HFFc6 (cell line): ENCODE measurements at regions not wholly inside any gene's neighbourhood (a gene's known extent, or its start where the extent isn't known, plus 50 kb on each side); places are given as distances from the start of the nearest gene placed in this dataset.
A peak's percentile ranks its signal among the peaks of the same experiment; 100 is the strongest.

Experiments used
- DNase-seq: peaks from one replicate; pipeline ENCODE4 v3.0.0-alpha.2; 2018
- H3K27ac Mint-ChIP-seq: 2 replicates; pipeline ENCODE4 v1.8.0; 2020; ENCODE audit warnings: mild to moderate bottlenecking, mixed read lengths
- H3K27me3 Mint-ChIP-seq: 2 replicates; pipeline ENCODE4 v1.8.0; 2021; ENCODE audit warnings: mild to moderate bottlenecking, moderate library complexity, mixed read lengths; ENCODE audit not compliant: insufficient read depth
- H3K36me3 Mint-ChIP-seq: 2 replicates; pipeline ENCODE4 v1.8.0; 2021; ENCODE audit warnings: low read depth, mixed read lengths
- H3K4me1 Mint-ChIP-seq: 2 replicates; pipeline ENCODE4 v1.8.0; 2020; ENCODE audit warnings: low read depth, mixed read lengths
- H3K4me3 Mint-ChIP-seq: 2 replicates; pipeline ENCODE4 v1.8.0; 2020; ENCODE audit warnings: mild to moderate bottlenecking, moderate library complexity, mixed read lengths
- H3K9me3 Mint-ChIP-seq: 2 replicates; pipeline ENCODE4 v1.8.0; 2020; ENCODE audit warnings: mild to moderate bottlenecking, mixed read lengths
- CTCF ChIP-seq: fragments of 200-600 bp; sonication (generic); IDR thresholded peaks from 2 replicates; pipeline ENCODE4 v1.5.0; 2021; ENCODE audit warnings: antibody characterized with exemption, mild to moderate bottlenecking

- no peak overlapping the region for H3K27ac Mint-ChIP-seq
- no peaks in the 10 kb centered on the region for H3K27me3 Mint-ChIP-seq
- no peak overlapping the region for H3K4me3 Mint-ChIP-seq
- no peaks in the 10 kb centered on the region for H3K9me3 Mint-ChIP-seq
- no peaks in the 10 kb centered on the region for H3K36me3 Mint-ChIP-seq
- no peak for TF ChIP-seq CTCF
- DNase-seq: no peak
- H3K4me1 Mint-ChIP-seq: no peaks in the 10 kb centered on the region
Measured at GRCh38 chrX:7546551-7547080, 296.4 kb upstream of the VCX start.

- Mint-ChIP-seq H3K27me3 (no peaks in the 10 kb centered on the region), H3K4me3 (no peak overlapping the region), H3K36me3 (no peaks in the 10 kb centered on the region), H3K27ac (no peak overlapping the region), H3K9me3 (no peaks in the 10 kb centered on the region), H3K4me1 (no peaks in the 10 kb centered on the region)
- TF ChIP-seq CTCF: no peak
- no peak for DNase-seq
Measured at GRCh38 chrX:7545564-7545963, 297.4 kb upstream of the VCX start.

GRCh38 chrX:7542587-7543380, 300.2 kb upstream of the VCX start:
- no peak for DNase-seq
- Mint-ChIP-seq H3K27ac (no peak overlapping the region), H3K27me3 (no peaks in the 10 kb centered on the region), H3K9me3 (no peaks in the 10 kb centered on the region; the same call in 1 of the 2 replicates), H3K4me1 (no peaks in the 10 kb centered on the region), H3K4me3 (no peak overlapping the region), H3K36me3 (no peaks in the 10 kb centered on the region)
- no peak for TF ChIP-seq CTCF

- TF ChIP-seq CTCF: no peak
- H3K27ac Mint-ChIP-seq: no peak overlapping the region
- H3K4me3 Mint-ChIP-seq: no peak overlapping the region
- H3K9me3 Mint-ChIP-seq: peaks cover 6% of the 10 kb centered on the region; the same call in 1 of the 2 replicates
- no peaks in the 10 kb centered on the region for H3K36me3 Mint-ChIP-seq
- no peaks in the 10 kb centered on the region for H3K4me1 Mint-ChIP-seq
- no peak for DNase-seq
- H3K27me3 Mint-ChIP-seq: no peaks in the 10 kb centered on the region
Measured at GRCh38 chrX:7522860-7523259, 320.1 kb upstream of the VCX start.

- DNase-seq: peak; percentile 0
- peaks cover 8% of the 10 kb centered on the region; the same call in 1 of the 2 replicates for H3K4me1 Mint-ChIP-seq
- H3K36me3 Mint-ChIP-seq: no peaks in the 10 kb centered on the region
- no peak overlapping the region for H3K27ac Mint-ChIP-seq
- no peak overlapping the region for H3K4me3 Mint-ChIP-seq
- peaks cover 11% of the 10 kb centered on the region for H3K9me3 Mint-ChIP-seq
- TF ChIP-seq CTCF: no peak
- no peaks in the 10 kb centered on the region for H3K27me3 Mint-ChIP-seq
Measured at GRCh38 chrX:7515681-7516413, 327.1 kb upstream of the VCX start.
